WTC11 (cell line): ENCODE measurements at regions not wholly inside any gene's neighbourhood (a gene's known extent, or its start where the extent isn't known, plus 50 kb on each side); places are given as distances from the start of the nearest gene placed in this dataset.

ENCODE experiments used
- ATAC-seq: fragments of 200-7000 bp; cut with Tn5 transposase; 2 replicates; pipeline ENCODE4 v1.10.0; 2021; ENCODE audit warnings: mild to moderate bottlenecking, moderate library complexity
- CTCF ChIA-PET: fragments of 300-600 bp; sonication (Branson Sonifier 250); formaldehyde crosslinking; loops from one replicate; lab custom pipeline; 2021; ENCODE audit warnings: antibody characterized with exemption; lab: Charles Lee
- POLR2A ChIA-PET: fragments of 350-600 bp; sonication (Branson Sonifier 250); formaldehyde crosslinking; loops from one replicate; lab custom pipeline; 2021; ENCODE audit warnings: antibody characterized with exemption; lab: Charles Lee
- DNase-seq: peaks from one replicate; pipeline ENCODE4 v3.0.0; 2021; ENCODE audit warnings: low spot score
- H3K27ac Mint-ChIP-seq: 2 replicates; pipeline ENCODE4 v1.8.0; 2021; ENCODE audit warnings: mixed read lengths
- H3K27me3 Mint-ChIP-seq: 2 replicates; pipeline ENCODE4 v1.8.0; 2021; ENCODE audit warnings: low read depth, mild to moderate bottlenecking, moderate library complexity, mixed read lengths
- H3K36me3 Mint-ChIP-seq: 2 replicates; pipeline ENCODE4 v1.8.0; 2021; ENCODE audit warnings: mixed read lengths
- H3K4me1 Mint-ChIP-seq: 2 replicates; pipeline ENCODE4 v1.8.0; 2022; ENCODE audit warnings: mixed read lengths
- H3K4me3 Mint-ChIP-seq: 2 replicates; pipeline ENCODE4 v1.8.0; 2021; ENCODE audit warnings: mild to moderate bottlenecking, moderate library complexity, mixed read lengths
- H3K9me3 Mint-ChIP-seq: 2 replicates; pipeline ENCODE4 v1.8.0; 2021; ENCODE audit warnings: mixed read lengths
- AR ChIP-seq: fragments of 250-450 bp; sonication (Bioruptor Pico); IDR thresholded peaks from 2 replicates; pipeline ENCODE4 v1.9.0; 2021; ENCODE audit warnings: mild to moderate bottlenecking
- ATF2 ChIP-seq: sonication (generic); formaldehyde crosslinking; IDR thresholded peaks from 2 replicates; pipeline ENCODE4 v1.8.1; 2022; ENCODE audit warnings: low read depth, missing genetic modification reagents, borderline replicate concordance
- E2F1 ChIP-seq: sonication (generic); formaldehyde crosslinking; IDR thresholded peaks from 2 replicates; pipeline ENCODE4 v1.8.0; 2022; ENCODE audit warnings: mild to moderate bottlenecking, missing genetic modification reagents
- EMX1 ChIP-seq: fragments of 250-450 bp; sonication (Bioruptor Pico); IDR thresholded peaks from 2 replicates; pipeline ENCODE4 v1.8.0; 2021; ENCODE audit warnings: mild to moderate bottlenecking
- FOXP1 ChIP-seq: sonication (generic); formaldehyde crosslinking; IDR thresholded peaks from 2 replicates; pipeline ENCODE4 v1.8.0; 2022; ENCODE audit warnings: missing genetic modification reagents, mild to moderate bottlenecking, moderate library complexity, borderline replicate concordance
- HMGXB4 ChIP-seq: sonication (generic); formaldehyde crosslinking; IDR thresholded peaks from 2 replicates; pipeline ENCODE4 v1.8.1; 2023; ENCODE audit warnings: mild to moderate bottlenecking, moderate library complexity, missing genetic modification reagents
- IRF2 ChIP-seq: sonication (generic); formaldehyde crosslinking; IDR thresholded peaks from 2 replicates; pipeline ENCODE4 v1.8.0; 2022; ENCODE audit warnings: low read depth, missing genetic modification reagents, borderline replicate concordance
- NR2C2 ChIP-seq: sonication (generic); formaldehyde crosslinking; IDR thresholded peaks from 2 replicates; pipeline ENCODE4 v1.8.0; 2022; ENCODE audit warnings: mild to moderate bottlenecking, missing genetic modification reagents
- NR3C1 ChIP-seq: sonication (generic); formaldehyde crosslinking; conservative IDR thresholded peaks from 2 replicates; pipeline ENCODE4 v1.8.1; 2023; ENCODE audit warnings: low read depth, mild to moderate bottlenecking, missing genetic modification reagents
- SP1 ChIP-seq: sonication (generic); formaldehyde crosslinking; conservative IDR thresholded peaks from 2 replicates; pipeline ENCODE4 v1.8.1; 2022; ENCODE audit warnings: missing genetic modification reagents
- ZBTB21 ChIP-seq: sonication (generic); formaldehyde crosslinking; IDR thresholded peaks from 2 replicates; pipeline ENCODE4 v1.8.1; 2023; ENCODE audit warnings: mild to moderate bottlenecking, missing genetic modification reagents, borderline replicate concordance
- ZNF232 ChIP-seq: sonication (generic); formaldehyde crosslinking; IDR thresholded peaks from 2 replicates; pipeline ENCODE4 v1.8.0; 2022; ENCODE audit warnings: mild to moderate bottlenecking, missing genetic modification reagents
- ZNF281 ChIP-seq: sonication (generic); formaldehyde crosslinking; IDR thresholded peaks from 2 replicates; pipeline ENCODE4 v1.8.0; 2023; ENCODE audit warnings: mild to moderate bottlenecking, missing genetic modification reagents
- ZNF317 ChIP-seq: sonication (generic); formaldehyde crosslinking; IDR thresholded peaks from 2 replicates; pipeline ENCODE4 v1.8.1; 2023; ENCODE audit warnings: low read depth, mild to moderate bottlenecking, moderate library complexity, missing genetic modification reagents, borderline replicate concordance
- ZNF396 ChIP-seq: fragments of 250-450 bp; sonication (Bioruptor Pico); IDR thresholded peaks from 2 replicates; pipeline ENCODE4 v1.8.0; 2021; ENCODE audit warnings: mild to moderate bottlenecking, moderate library complexity, borderline replicate concordance
- ZNF416 ChIP-seq: fragments of 250-450 bp; sonication (Bioruptor Pico); IDR thresholded peaks from 2 replicates; pipeline ENCODE4 v1.9.0; 2021; ENCODE audit warnings: mild to moderate bottlenecking, inconsistent platforms
- TF ChIP-seq, protein P1 (sequence below): sonication (generic); formaldehyde crosslinking; conservative IDR thresholded peaks from 2 replicates; pipeline ENCODE4 v1.8.1; 2022; ENCODE audit warnings: mild to moderate bottlenecking, missing genetic modification reagents
- TF ChIP-seq, protein P2 (sequence below): fragments of 250-450 bp; sonication (Bioruptor Pico); IDR thresholded peaks from 2 replicates; pipeline ENCODE4 v1.9.0; 2021; ENCODE audit warnings: moderate library complexity, mild to moderate bottlenecking, inconsistent platforms, borderline replicate concordance
- TF ChIP-seq, protein P3 (sequence below): sonication (generic); formaldehyde crosslinking; IDR thresholded peaks from 2 replicates; pipeline ENCODE4 v1.8.1; 2023; ENCODE audit warnings: mild to moderate bottlenecking, missing genetic modification reagents

DNA sequence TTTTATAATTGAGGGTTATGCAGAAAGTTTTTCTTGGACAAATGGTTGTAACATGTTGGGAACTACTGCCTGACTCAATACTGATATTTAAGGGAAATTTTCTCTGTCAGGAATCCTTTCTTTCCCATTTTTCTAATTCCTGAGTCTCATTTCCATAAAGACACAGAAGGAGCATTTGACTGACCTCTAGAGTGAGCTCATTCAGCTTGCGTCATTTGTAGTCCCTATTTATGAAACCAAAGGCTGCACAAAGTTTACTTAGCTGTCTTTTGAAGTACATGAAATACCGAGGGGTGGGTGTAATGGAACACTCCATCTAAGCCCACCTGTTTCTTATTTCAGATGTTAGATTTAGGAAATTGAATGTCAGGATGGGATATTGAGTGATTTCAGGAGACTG, 359.5 kb upstream of the C11orf87 start:
- peaks cover 11% of the 10 kb centered on the region for H3K4me1 Mint-ChIP-seq
- H3K27ac Mint-ChIP-seq, result no peak overlapping the region

More for the DNA sequence above, 359.5 kb upstream of the C11orf87 start:
- POLR2A ChIA-PET, result no interaction called here
- CTCF ChIA-PET, result no interaction called here
- H3K4me3 Mint-ChIP-seq, result no peak overlapping the region
- no peaks in the 10 kb centered on the region for H3K36me3 Mint-ChIP-seq
- no peak for ATAC-seq
- TF ChIP-seq IRF2, result no peak
- no peak for TF ChIP-seq ZNF232 (CRISPR knock-in tag)
- TF ChIP-seq HMGXB4 (CRISPR knock-in tag), result no peak
- no peak for TF ChIP-seq ZNF416 (CRISPR knock-in tag)
- TF ChIP-seq ZNF281 (CRISPR knock-in tag), result no peak
- TF ChIP-seq ZBTB21 (CRISPR knock-in tag), result no peak
- TF ChIP-seq ZNF317 (CRISPR knock-in tag), result no peak
- no peak for TF ChIP-seq SP1 (CRISPR knock-in tag)
- TF ChIP-seq E2F1 (CRISPR knock-in tag), result no peak
- TF ChIP-seq AR (CRISPR knock-in tag), result no peak
- TF ChIP-seq, protein P1, sequence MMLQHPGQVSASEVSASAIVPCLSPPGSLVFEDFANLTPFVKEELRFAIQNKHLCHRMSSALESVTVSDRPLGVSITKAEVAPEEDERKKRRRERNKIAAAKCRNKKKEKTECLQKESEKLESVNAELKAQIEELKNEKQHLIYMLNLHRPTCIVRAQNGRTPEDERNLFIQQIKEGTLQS (CRISPR knock-in tag), result no peak
- TF ChIP-seq NR2C2 (CRISPR knock-in tag), result no peak
- TF ChIP-seq NR3C1, result no peak
- no peak for TF ChIP-seq EMX1 (CRISPR knock-in tag)
- no peak for TF ChIP-seq ZNF396 (CRISPR knock-in tag)
- TF ChIP-seq ATF2 (CRISPR knock-in tag), result no peak
- TF ChIP-seq, protein P2, sequence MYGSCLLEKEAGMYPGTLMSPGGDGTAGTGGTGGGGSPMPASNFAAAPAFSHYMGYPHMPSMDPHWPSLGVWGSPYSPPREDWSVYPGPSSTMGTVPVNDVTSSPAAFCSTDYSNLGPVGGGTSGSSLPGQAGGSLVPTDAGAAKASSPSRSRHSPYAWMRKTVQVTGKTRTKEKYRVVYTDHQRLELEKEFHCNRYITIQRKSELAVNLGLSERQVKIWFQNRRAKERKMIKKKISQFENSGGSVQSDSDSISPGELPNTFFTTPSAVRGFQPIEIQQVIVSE, result no peak
- no peak for TF ChIP-seq FOXP1 (CRISPR knock-in tag)
- TF ChIP-seq, protein P3, sequence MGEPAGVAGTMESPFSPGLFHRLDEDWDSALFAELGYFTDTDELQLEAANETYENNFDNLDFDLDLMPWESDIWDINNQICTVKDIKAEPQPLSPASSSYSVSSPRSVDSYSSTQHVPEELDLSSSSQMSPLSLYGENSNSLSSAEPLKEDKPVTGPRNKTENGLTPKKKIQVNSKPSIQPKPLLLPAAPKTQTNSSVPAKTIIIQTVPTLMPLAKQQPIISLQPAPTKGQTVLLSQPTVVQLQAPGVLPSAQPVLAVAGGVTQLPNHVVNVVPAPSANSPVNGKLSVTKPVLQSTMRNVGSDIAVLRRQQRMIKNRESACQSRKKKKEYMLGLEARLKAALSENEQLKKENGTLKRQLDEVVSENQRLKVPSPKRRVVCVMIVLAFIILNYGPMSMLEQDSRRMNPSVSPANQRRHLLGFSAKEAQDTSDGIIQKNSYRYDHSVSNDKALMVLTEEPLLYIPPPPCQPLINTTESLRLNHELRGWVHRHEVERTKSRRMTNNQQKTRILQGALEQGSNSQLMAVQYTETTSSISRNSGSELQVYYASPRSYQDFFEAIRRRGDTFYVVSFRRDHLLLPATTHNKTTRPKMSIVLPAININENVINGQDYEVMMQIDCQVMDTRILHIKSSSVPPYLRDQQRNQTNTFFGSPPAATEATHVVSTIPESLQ (CRISPR knock-in tag), result no peak
- H3K9me3 Mint-ChIP-seq, result no peaks in the 10 kb centered on the region
- no peak for DNase-seq
- H3K27me3 Mint-ChIP-seq, result peaks cover 25% of the 10 kb centered on the region
